GM12878 (cell line): ENCODE measurements at regions not wholly inside any gene's neighbourhood (a gene's known extent, or its start where the extent isn't known, plus 50 kb on each side); places are given as distances from the start of the nearest gene placed in this dataset.
"Not testable (repeated sequence)": the region's sequence is repeated elsewhere in the genome, so short reads cannot be mapped to it uniquely, and the experiment has no call there.

Experiments used
- MXI1 ChIP-seq: fragments of 150-350 bp; IDR thresholded peaks from 2 replicates; pipeline ENCODE4 v1.6.1; 2011; ENCODE audit warnings: low read depth, mild to moderate bottlenecking, inconsistent platforms, low read length, improper control_type of control experiment
- TF ChIP-seq, protein P1 (sequence below): IDR thresholded peaks from 2 replicates; pipeline ENCODE4 v1.6.1; 2011; ENCODE audit warnings: mild to moderate bottlenecking, low read depth, low read length, moderate library complexity; ENCODE audit not compliant: insufficient replicate concordance
- TF ChIP-seq, protein P2 (sequence below): fragments of 450-650 bp; IDR thresholded peaks from 2 replicates; pipeline ENCODE4 v1.6.1; 2016; ENCODE audit warnings: mild to moderate bottlenecking

DNA sequence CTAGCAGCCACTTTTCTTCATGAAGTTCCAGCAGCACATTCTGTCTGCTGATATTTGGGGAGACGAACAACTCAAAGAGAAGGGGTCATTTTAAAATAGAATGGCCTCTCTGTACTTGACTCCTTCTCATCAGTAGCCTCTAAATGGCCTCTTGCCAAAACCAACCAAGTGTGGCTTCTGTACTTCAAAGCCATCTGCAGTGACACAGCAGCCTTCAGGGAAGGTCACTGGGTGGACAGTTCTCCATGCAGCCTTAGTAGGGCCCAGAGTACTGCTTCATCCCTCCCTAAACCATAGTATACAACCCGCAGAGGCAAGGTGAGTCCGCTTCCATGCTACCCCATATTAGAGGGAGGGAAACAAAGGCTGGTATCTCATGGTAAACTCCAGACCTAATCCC is 249.2 kb upstream of the NBPF12 start:
- TF ChIP-seq, protein P1, sequence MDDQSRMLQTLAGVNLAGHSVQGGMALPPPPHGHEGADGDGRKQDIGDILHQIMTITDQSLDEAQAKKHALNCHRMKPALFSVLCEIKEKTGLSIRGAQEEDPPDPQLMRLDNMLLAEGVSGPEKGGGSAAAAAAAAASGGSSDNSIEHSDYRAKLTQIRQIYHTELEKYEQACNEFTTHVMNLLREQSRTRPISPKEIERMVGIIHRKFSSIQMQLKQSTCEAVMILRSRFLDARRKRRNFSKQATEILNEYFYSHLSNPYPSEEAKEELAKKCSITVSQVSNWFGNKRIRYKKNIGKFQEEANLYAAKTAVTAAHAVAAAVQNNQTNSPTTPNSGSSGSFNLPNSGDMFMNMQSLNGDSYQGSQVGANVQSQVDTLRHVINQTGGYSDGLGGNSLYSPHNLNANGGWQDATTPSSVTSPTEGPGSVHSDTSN, result not testable (repeated sequence)
- TF ChIP-seq, protein P2, sequence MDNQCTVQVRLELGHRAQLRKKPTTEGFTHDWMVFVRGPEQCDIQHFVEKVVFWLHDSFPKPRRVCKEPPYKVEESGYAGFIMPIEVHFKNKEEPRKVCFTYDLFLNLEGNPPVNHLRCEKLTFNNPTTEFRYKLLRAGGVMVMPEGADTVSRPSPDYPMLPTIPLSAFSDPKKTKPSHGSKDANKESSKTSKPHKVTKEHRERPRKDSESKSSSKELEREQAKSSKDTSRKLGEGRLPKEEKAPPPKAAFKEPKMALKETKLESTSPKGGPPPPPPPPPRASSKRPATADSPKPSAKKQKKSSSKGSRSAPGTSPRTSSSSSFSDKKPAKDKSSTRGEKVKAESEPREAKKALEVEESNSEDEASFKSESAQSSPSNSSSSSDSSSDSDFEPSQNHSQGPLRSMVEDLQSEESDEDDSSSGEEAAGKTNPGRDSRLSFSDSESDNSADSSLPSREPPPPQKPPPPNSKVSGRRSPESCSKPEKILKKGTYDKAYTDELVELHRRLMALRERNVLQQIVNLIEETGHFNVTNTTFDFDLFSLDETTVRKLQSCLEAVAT, result not testable (repeated sequence)
- TF ChIP-seq MXI1, result not testable (repeated sequence)
